ENCODE measurements at regions not wholly inside any gene's neighbourhood (a gene's known extent, or its start where the extent isn't known, plus 50 kb on each side); places are given as distances from the start of the nearest gene placed in this dataset.

DNA sequence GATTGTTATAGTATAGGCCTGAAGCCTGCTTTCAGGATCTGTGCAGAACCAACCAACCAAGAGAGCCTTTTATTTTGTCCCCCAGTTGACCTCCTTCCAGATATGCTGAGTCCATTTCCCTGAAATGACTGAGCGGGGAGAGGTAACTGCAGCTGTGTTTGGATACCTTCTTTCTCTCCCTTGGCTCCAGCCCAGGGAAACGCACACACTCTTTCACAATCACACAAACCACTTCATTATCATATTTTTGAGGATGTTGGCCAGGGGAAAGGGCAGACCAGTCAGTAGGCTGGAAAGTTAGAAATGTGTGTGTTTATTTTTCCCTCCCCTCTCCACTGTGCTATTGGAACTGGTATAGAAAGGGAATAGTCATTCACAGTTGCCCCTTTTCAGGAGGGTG is 417.7 kb upstream of the TBL1XR1 start:
- no peak overlapping the region for H3K27ac Mint-ChIP-seq
- Histone ChIP-seq H3K4me1 (ENCODE audit: control insufficient read depth in 2 of 2, insufficient read depth in 2 of 2, low read length in 2 of 2) (no peaks in the 10 kb centered on the region), H3K27ac (ENCODE audit: low read length in 2 of 2) (no peak overlapping the region), H3K9me3 (ENCODE audit: control extremely low read depth in 1 of 3, control insufficient read depth in 2 of 3, insufficient read depth in 1 of 3, low read length in 2 of 3) (no peaks in the 10 kb centered on the region), H3K36me3 (replicated peaks in 1 of 2; ENCODE audit: control extremely low read depth in 1 of 2, control insufficient read depth in 1 of 2, extremely low read depth in 1 of 2, insufficient read depth in 2 of 2, low read length in 1 of 2) (no peaks in the 10 kb centered on the region), H3K79me2 (ENCODE audit: control insufficient read depth, insufficient read depth, low read length) (no peaks in the 10 kb centered on the region), H3K4me3 (ENCODE audit: control extremely low read depth in 1 of 5, extremely low read depth in 1 of 5, insufficient read depth in 1 of 5, low read depth in 2 of 5, low read length in 4 of 5) (no peak overlapping the region), H3K9ac (ENCODE audit: low read length) (no peak overlapping the region), H4K20me1 (ENCODE audit: control insufficient read depth, insufficient read depth, low read length, poor library complexity, severe bottlenecking) (no peaks in the 10 kb centered on the region), H3K4me2 (replicated peaks; ENCODE audit: low read depth, low read length, poor library complexity, severe bottlenecking) (no peak overlapping the region), H2AFZ (ENCODE audit: insufficient read depth, low read depth, low read length, poor library complexity, severe bottlenecking) (no peak overlapping the region), H3K27me3 (replicated peaks in 1 of 4; ENCODE audit: control extremely low read depth in 1 of 4, control insufficient read depth in 3 of 4, insufficient read depth in 4 of 4, low read length in 3 of 4) (no peaks in the 10 kb centered on the region)
- no peak overlapping the region for H3K4me3 Mint-ChIP-seq
- no peaks in the 10 kb centered on the region for H3K9me3 Mint-ChIP-seq (ENCODE audit: insufficient read depth)
- intact Hi-C loops (cut with micrococcal nuclease) = no loop called here
- no peak for ATAC-seq (ENCODE audit: low read depth)
- H3K4me1 Mint-ChIP-seq = peaks cover 3% of the 10 kb centered on the region
- TF ChIP-seq EZH2 (IDR thresholded peaks at IDR 0.05; ENCODE audit: borderline replicate concordance, insufficient read depth, low read depth, low read length, poor library complexity, severe bottlenecking) = no peak
- TF ChIP-seq, protein P1, sequence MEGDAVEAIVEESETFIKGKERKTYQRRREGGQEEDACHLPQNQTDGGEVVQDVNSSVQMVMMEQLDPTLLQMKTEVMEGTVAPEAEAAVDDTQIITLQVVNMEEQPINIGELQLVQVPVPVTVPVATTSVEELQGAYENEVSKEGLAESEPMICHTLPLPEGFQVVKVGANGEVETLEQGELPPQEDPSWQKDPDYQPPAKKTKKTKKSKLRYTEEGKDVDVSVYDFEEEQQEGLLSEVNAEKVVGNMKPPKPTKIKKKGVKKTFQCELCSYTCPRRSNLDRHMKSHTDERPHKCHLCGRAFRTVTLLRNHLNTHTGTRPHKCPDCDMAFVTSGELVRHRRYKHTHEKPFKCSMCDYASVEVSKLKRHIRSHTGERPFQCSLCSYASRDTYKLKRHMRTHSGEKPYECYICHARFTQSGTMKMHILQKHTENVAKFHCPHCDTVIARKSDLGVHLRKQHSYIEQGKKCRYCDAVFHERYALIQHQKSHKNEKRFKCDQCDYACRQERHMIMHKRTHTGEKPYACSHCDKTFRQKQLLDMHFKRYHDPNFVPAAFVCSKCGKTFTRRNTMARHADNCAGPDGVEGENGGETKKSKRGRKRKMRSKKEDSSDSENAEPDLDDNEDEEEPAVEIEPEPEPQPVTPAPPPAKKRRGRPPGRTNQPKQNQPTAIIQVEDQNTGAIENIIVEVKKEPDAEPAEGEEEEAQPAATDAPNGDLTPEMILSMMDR (IDR thresholded peaks at IDR 0.05) = no peak
- POLR2A ChIA-PET = no interaction called here
- no peak for DNase-seq
- peaks cover 3% of the 10 kb centered on the region for H3K27me3 Mint-ChIP-seq
- CTCF ChIA-PET = no interaction called here
- WGBS (ENCODE audit: insufficient coverage) = no CpG with 5 or more reads among the region's 2 CpGs

DNA sequence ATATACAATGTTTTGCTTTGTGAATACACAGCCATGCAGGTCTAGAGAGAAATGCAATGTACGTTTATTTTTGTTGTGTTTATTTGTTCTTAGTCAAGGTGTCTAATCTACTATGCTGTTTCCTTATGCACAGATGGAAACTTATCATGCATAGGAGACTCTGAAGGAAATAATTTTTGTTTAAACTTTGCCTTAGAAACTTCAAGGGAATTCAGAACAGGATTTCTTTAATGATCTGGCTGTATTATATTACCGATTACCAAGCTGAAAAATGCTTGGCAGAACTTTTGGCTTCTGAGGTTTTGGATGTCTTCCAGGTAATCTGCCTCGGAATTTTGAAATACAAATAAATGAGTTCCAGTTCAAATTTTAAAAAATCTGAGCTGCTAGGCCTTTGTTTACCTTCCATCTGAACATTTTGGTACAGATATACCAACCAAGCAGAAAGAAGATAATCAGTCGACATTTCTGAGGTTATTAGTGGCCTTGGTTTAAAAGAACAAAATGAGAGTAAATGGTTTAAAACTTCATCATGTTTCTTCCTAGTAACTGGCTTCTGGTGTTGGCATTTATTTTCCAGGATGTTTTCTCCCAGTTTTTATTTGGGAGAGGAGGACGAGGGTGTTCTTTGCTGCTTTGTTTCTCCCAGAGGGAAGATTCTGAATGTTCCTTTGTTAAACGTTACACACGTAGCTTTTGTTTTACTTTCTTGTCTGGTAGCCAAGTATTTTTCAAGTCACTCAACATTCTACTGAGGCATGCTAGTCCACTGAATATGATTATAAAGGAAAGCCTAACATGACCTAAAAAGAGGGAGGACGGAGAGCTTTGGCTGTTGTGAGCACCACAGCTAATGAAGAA is 421.8 kb upstream of the TBL1XR1 start:
- Histone ChIP-seq H3K36me3 (replicated peaks in 1 of 2; ENCODE audit: control extremely low read depth in 1 of 2, control insufficient read depth in 1 of 2, extremely low read depth in 1 of 2, insufficient read depth in 2 of 2, low read length in 1 of 2) (no peaks in the 10 kb centered on the region), H3K4me2 (replicated peaks; ENCODE audit: low read depth, low read length, poor library complexity, severe bottlenecking) (no peak overlapping the region), H3K4me3 (ENCODE audit: control extremely low read depth in 1 of 5, extremely low read depth in 1 of 5, insufficient read depth in 1 of 5, low read depth in 2 of 5, low read length in 4 of 5) (no peak overlapping the region), H3K79me2 (ENCODE audit: control insufficient read depth, insufficient read depth, low read length) (no peaks in the 10 kb centered on the region), H3K9me3 (ENCODE audit: control extremely low read depth in 1 of 3, control insufficient read depth in 2 of 3, insufficient read depth in 1 of 3, low read length in 2 of 3) (no peaks in the 10 kb centered on the region), H4K20me1 (ENCODE audit: control insufficient read depth, insufficient read depth, low read length, poor library complexity, severe bottlenecking) (no peaks in the 10 kb centered on the region), H3K9ac (ENCODE audit: low read length) (no peak overlapping the region), H3K27me3 (replicated peaks in 1 of 4; ENCODE audit: control extremely low read depth in 1 of 4, control insufficient read depth in 3 of 4, insufficient read depth in 4 of 4, low read length in 3 of 4) (no peaks in the 10 kb centered on the region), H3K27ac (ENCODE audit: low read length in 2 of 2) (no peak overlapping the region), H3K4me1 (ENCODE audit: control insufficient read depth in 2 of 2, insufficient read depth in 2 of 2, low read length in 2 of 2) (no peaks in the 10 kb centered on the region), H2AFZ (ENCODE audit: insufficient read depth, low read depth, low read length, poor library complexity, severe bottlenecking) (no peak overlapping the region)
- H3K27me3 Mint-ChIP-seq = peaks cover 3% of the 10 kb centered on the region
- peaks cover 3% of the 10 kb centered on the region for H3K4me1 Mint-ChIP-seq
- 82% methylated on average over 3 of the region's 8 CpGs for WGBS (ENCODE audit: insufficient coverage)
- DNase-seq (no peak), ATAC-seq (ENCODE audit: low read depth) (no peak)
- intact Hi-C loops (cut with micrococcal nuclease) = no loop called here
- ChIA-PET POLR2A (no interaction called here), CTCF (no interaction called here)
- no peak overlapping the region for H3K27ac Mint-ChIP-seq
- no peak overlapping the region for H3K4me3 Mint-ChIP-seq
- no peaks in the 10 kb centered on the region for H3K9me3 Mint-ChIP-seq (ENCODE audit: insufficient read depth)
- TF ChIP-seq EZH2 (IDR thresholded peaks at IDR 0.05; ENCODE audit: borderline replicate concordance, insufficient read depth, low read depth, low read length, poor library complexity, severe bottlenecking) = no peak
- TF ChIP-seq, protein P1 (IDR thresholded peaks at IDR 0.05) = no peak
